ENCODE measurements at regions not wholly inside any gene's neighbourhood (a gene's known extent, or its start where the extent isn't known, plus 50 kb on each side); places are given as distances from the start of the nearest gene placed in this dataset.

DNA sequence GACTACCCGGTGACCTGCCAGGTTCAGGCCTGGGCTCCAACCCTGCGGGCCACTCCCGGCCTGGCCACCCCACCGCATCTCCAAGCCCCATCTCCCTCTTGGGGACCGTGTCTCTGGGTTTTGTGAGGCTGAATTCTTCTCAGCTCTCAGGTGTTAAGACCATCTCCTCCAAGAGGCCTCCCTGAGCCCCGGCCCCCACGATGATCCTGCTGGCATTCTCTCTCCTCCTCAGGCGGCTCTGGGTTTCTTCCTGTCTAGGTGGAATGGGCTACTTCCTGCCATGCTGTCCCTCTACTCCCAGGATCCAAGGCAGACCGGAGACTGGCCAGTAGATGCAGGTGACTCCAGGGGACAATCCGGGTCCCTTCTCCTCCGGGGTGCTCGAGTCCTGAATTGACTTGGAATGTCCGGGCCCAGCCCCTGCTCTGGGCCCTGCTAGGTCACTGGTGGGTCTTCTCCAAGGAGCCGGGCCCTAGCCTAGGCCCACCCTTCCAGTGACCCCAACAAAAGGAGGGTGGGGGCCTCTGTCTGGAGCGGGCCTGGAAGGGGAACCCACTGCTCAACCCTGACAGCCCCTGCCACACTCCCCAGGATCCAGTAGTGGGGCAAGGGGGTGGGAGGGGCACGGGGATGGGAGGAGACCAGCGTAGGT is 219.8 kb downstream of the C9orf50 start:
- no peak for DNase-seq (ENCODE audit: low spot score)

DNA sequence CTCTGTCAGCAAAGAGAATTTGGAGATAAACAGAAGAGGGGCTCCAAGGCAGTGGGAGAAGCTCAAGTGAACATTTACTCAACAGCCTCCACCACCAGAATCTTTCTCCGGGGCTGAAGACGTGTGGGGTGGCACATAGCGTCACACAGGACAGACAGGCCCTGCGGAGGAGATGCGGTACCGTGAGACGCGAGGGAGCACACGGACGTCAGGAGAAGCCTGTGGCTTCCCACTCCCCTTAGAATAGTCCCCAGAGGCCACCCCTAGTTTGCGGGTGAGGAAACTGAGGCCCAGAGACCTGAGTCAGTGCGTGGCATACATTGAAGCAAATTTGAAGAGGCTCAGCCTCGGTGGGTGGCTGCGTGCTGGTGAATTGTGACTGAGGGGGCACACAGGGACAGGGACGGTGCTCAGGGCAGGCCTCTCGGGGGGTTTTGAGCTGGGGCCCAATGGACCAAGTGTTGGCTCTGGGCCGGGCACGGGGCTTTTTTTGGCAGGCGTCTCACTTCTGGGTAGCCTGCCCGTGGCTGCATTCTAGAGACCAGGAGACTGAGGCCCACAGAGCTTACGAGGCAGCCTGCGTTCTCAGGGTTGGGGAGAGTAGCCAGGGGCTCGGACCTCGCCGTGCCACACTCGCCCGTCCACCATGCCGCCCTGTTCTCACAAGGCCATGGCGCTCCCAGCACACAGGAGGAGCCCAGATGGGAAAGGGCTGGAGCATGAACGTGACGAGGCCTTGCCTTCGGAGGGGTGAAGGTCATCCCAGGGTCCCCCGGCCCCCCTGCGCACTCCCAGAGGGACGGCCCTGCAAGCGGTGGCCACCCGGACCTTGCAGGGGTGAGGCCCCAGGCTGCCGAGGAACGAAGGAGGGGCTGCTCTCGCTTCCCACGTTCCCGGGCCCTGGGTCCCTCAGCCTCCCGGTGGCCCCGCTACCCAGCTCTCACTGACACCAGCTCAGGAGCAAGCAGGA is 220.6 kb downstream of the C9orf50 start:
- no peak for DNase-seq (ENCODE audit: low spot score)

DNA sequence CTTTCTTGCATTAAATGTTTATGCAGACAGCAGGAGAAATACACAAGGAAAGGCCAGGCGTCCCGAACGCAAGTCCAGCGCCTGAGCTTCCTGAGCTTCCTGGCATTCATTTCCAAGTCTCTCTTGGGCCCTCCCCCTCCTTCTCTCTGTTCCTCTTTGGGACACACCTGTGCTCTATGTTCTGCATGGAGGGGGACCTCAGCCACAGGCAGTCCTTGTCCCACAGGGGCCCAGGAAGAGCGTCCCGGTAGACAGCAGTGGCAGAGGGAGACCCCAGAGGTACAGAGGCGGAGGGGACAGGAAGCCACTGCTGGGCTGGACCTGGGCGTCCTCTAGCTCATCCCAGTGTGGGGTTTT is 221.3 kb downstream of the C9orf50 start:
- no peak for DNase-seq (ENCODE audit: low spot score)

- no peak for DNase-seq (ENCODE audit: low spot score)
These were observed 221.0 kb upstream of the IER5L start for GRCh38 chr9:129398961-129399633.

DNA sequence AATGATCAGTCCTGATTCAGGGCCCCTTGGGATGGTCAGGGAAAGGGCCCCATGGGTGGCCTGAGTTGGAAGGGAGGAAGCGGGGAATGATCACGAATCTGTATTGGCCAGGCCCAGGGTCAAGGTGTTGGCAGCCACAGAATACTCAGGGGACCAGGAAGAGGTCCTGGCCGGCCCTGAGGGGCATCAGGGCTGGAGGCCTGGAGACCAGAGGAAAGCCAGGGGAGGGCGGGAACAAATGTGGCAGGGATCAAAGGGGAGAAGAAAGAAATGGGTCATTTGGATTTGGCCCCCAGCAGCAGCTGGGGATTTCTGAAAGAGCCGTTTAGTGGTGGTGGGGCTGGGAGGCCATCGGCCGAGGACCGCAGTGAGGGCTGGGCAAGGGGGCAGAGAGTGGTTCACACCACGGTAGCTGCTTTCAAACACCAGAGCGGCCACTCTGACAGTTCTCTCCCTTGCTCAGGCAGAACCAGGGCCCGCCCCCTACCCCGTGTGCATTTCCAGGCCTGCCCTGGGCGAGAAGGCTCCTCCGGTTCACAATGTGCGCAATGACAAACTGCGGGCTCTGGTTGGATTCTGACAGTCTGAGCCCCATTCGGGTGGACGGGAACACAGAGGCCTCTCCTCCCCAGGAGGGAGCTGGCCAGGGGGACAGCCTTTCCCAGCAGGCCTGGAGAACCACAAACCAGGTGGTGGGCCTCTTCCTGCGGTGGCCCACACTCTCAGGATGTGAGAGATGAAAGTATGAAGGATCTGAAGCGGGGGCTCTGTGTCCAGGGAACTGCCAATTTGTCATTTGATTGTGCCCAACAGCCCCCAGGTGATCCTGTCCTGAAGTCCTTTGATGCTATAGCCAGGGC is 220.3 kb upstream of the IER5L start:
- no peak for DNase-seq (ENCODE audit: low spot score)

GRCh38 chr9:129397335-129397734 is 219.3 kb upstream of the IER5L start:
- DNase-seq (ENCODE audit: low spot score): no peak

GRCh38 chr9:129396365-129396708 is 218.3 kb upstream of the IER5L start:
- no peak for DNase-seq (ENCODE audit: low spot score)

DNA sequence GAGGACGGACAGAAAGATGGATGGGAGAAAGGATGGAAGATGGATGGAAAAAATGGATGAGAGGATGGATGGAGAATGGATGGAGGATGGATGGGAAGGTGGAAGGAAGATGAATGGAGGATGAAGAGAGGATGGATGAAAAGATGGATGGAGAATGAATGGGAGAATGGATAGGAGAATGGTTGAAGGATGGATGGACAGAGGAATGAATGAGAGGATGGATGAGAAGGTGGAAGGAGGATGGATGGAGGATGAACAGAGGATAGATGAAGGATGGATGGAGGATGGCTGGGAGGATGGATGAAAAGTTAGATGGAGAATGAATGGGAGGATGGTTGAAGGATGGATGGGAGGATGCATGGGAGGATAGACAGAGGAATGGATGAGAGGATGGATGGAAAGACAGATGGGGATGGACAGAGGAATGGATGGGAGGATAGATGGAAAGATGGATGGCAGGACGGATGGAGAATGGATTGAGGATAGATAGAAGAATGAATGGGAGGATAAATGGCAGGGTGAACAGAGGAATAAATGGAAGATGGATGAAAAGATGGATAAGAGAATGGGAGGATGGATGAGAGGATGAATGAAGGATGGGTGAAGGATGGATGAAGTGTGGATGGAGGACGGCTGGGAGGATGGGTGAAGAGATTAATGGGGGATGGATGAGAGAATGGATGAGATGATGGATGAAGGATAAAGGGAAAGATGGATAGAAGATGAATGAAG is 217.7 kb upstream of the IER5L start:
- no peak for DNase-seq (ENCODE audit: low spot score)

- no peak for DNase-seq (ENCODE audit: low spot score)
These were observed 216.8 kb upstream of the IER5L start for GRCh38 chr9:129394886-129395279.

DNA sequence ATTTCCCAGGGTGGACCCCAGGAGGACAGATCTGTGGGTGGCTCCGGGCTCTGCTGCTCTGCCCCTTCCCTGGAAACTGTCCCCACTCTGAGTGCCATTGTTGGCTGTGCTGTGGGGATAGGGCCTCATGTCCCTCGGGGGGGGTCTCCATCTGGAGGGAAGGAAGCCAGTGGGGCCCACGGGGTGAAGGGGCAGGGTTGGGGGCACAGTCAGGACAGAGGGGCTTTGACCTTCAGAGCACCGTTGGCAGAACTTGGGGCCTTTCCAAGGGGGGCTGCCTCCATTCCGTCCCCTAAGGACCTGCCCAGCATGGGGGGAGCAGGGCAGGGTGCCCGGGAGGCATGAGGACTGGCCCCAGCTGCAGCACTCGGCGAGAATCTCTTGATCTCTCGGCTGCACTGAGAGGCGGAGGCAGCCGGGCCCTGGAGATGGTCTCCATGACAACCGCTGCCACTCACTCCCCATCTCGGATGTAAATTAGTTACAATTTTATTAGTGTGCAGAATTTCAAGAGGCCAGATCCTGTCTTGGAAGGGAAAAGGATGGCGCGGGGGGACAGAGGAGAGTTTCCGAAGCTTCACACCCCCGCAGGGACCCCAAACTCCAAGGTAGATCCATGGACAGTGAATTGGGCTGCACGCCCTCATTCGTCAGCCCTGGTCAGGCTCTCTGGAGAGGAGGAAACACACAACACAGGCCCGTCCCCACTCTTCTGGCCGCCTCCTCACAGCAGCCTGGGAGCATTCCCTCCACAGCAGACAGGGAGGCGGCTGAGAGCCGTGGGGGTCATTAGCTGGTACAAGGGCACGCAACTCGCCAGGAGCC is 216.2 kb upstream of the IER5L start:
- DNase-seq (ENCODE audit: low spot score): no peak

DNA sequence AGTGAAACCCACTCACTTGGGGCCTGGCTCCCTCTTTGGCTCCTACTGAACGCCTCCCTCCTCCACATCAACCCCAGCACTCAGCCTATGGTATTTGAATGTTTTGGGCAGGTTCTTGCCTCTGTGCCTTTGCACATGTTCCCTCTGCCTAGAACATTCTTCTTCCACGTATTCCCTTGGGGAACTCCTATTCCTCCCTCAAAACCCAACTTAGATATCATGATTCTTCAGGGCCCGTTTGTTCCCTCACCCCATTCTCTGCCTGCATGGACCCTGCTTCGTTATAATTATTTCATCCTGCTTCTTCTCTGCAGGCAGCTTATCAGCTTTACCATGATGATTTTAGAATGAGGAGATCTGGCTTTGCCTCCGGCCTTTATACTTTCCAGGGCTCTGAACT is 215.0 kb upstream of the IER5L start:
- no peak for DNase-seq (ENCODE audit: low spot score)

DNA sequence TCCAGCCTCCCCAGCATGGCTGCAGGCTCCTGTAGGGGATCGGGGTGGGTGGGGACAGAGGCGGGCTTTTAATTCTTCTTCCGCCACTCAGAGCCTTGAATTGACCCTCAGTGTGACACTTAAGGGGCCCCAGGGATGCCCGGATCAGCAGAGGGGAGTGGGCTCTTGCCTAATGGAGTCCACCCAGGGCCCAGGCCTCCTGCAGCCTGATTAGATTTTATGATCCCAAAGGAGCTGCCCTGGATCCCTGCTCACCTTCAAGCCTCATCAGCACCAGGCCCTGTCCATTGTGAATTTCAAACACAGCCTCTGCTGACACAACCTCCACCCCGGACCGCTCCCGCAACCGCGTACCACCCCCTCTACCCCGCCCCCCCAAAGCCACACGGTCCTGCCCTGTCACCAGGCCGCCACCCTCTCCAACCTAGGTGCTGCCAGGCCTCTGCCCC is 214.1 kb upstream of the IER5L start:
- DNase-seq (ENCODE audit: low spot score): no peak

GRCh38 chr9:129391221-129391661 is 213.2 kb upstream of the IER5L start:
- DNase-seq (ENCODE audit: low spot score): no peak

GRCh38 chr9:129390541-129390940 is 212.5 kb upstream of the IER5L start:
- no peak for DNase-seq (ENCODE audit: low spot score)

DNA sequence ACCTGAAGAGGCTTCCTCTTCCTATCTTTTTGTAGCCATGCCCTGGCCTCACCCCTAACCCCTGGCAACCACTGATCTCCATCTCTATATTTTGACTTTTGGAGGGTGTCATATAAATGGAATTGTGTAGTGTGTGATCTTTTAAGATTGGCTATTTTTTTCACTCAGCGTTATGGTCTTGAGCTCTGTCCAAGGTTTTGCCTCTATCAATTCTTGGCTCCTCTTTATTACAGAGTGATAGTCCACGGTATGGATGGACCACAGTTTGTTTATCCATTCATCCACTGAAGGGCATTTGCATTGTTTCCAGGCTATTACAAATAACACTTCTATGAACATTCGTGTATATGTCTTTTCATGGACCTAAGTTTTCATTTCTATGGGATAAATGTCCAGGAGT is 209.8 kb upstream of the IER5L start:
- no peak for DNase-seq (ENCODE audit: low spot score)

- DNase-seq (ENCODE audit: low spot score): no peak
These were observed 208.7 kb upstream of the IER5L start for GRCh38 chr9:129386812-129387177.

DNA sequence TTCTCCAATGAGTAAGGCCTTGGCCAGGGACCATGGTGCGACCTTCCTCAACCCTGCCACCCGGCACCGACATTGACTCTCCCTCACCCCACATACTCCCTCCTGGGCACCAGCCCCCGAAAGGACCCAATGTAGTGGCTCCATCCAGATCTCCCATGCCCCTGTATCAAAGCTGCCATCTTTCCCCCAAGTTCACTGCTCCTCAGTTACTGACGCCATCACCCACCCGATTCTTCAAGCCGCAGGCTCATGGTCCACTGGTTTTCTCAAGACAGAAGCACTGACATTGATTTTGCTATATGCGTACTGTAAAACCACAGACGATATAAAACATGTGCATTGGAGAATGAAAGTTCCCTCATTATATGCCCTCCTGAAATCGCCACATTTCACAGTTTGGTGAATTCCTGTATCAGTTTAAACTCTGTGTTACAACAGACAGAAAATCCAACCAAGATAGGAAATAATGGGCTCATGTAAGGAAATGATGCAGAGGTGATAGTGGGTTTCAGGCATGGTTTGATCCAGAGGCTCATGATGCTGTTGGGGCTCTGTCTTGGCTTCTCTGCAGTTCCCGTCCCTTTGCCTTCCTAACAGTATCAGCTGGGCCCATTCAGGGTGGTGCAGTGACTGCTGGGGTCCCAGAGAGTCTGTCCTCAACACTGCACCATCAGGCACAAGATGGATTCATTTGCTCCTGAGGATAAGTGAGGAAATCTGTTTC is 207.3 kb upstream of the IER5L start:
- DNase-seq (ENCODE audit: low spot score): no peak

DNA sequence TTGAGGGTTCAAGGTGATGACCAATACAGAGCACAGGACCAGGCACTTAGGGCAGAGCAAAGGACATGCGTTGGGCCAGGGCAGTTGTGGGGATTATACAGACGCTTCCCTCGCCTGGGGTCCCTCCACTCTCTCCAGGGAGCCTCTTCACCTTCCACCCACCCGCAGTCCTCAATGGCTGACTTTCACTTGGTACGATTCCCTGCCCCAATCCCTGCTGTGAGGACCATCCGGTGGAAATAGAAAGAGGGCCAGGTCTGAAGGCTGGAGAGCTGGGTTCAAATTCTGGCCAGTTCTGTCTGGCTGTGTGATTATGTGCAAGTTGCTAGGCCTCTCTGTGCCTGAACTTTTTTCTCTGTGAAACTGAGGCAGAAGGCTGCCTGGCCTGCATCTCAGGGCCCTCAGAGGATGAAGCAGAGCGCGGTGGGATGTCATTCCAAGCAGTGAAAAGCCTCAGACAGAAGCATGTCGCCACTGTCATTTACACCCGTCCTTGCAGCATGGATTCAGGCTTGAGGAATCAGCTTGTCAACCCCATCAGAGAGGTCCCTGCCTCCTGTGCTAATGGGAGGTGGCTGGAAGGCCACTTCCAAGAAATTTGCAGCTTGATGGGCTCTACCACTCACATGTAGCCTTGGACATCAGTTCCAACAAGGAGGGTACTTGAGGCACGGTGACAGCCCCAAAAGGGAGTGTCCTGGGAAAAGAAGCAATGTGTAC is 206.6 kb upstream of the IER5L start:
- DNase-seq (ENCODE audit: low spot score): no peak
